ENCODE measurements at regions not wholly inside any gene's neighbourhood (a gene's known extent, or its start where the extent isn't known, plus 50 kb on each side); places are given as distances from the start of the nearest gene placed in this dataset.

DNA sequence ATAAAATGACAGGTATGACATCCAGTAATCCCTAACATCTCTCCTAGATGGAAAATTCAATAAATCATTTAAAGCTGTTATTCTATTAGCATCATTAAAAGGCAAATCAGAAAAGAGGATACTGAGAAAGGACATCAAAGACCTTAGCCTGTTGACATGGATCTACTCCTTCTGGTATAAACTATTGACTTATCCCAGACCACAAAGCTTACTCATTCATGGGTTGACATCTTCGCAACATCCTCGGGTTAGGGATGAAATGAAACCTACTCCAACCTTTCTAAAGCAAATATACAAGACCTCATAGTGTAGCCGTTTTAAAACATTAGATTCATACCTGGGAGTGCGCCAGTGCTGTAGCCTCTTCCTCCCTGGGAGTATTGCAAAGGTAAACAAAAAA is 191.5 kb upstream of the BTG1 start:
- DNase-seq (ENCODE audit: insufficient read length) (no peak), FAIRE-seq (no peak)
- TF ChIP-seq POLR2AphosphoS5 (IDR thresholded peaks at IDR 0.05; ENCODE audit: low read depth, low read length) (no peak), TAF1 (IDR thresholded peaks at IDR 0.05; ENCODE audit: borderline replicate concordance, low read depth, low read length) (no peak), POLR2A (IDR thresholded peaks at IDR 0.05; ENCODE audit: low read depth, low read length) (no peak)

GRCh38 chr12:92336641-92337040 is 191.0 kb upstream of the BTG1 start:
- DNase-seq (ENCODE audit: insufficient read length) = no peak
- no peak for FAIRE-seq
- TF ChIP-seq TAF1 (IDR thresholded peaks at IDR 0.05; ENCODE audit: borderline replicate concordance, low read depth, low read length) (no peak), POLR2AphosphoS5 (IDR thresholded peaks at IDR 0.05; ENCODE audit: low read depth, low read length) (no peak), POLR2A (IDR thresholded peaks at IDR 0.05; ENCODE audit: low read depth, low read length) (no peak)

- DNase-seq (ENCODE audit: insufficient read length) = no peak
- TF ChIP-seq POLR2AphosphoS5 (IDR thresholded peaks at IDR 0.05; ENCODE audit: low read depth, low read length) (no peak), POLR2A (IDR thresholded peaks at IDR 0.05; ENCODE audit: low read depth, low read length) (no peak), TAF1 (IDR thresholded peaks at IDR 0.05; ENCODE audit: borderline replicate concordance, low read depth, low read length) (no peak)
- FAIRE-seq = no peak
These were observed 190.2 kb upstream of the BTG1 start for GRCh38 chr12:92335831-92336230.

DNA sequence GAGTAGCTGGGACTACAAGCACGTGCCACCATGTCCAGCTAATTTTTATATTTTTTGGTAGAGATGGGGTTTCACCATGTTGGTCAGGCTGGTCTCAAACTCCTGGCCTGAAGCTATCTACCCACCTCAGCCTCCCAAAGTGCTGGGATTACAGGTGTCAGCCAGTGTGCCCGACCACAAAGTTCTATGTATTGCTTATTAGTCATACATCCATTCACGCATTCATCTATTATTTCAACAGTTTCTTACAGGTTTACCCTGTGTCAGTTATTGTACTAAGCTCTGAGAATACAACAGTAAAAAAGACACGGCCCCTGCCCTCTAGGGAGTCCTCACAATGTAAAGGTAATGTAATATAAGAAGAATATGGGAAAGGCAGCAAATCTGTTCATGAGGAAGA is 188.9 kb upstream of the BTG1 start:
- no peak for FAIRE-seq
- no peak for TF ChIP-seq TAF1 (IDR thresholded peaks at IDR 0.05; ENCODE audit: borderline replicate concordance, low read depth, low read length)
- no peak for TF ChIP-seq POLR2AphosphoS5 (IDR thresholded peaks at IDR 0.05; ENCODE audit: low read depth, low read length)
- TF ChIP-seq POLR2A (IDR thresholded peaks at IDR 0.05; ENCODE audit: low read depth, low read length) = no peak
- DNase-seq (ENCODE audit: insufficient read length) = no peak

- DNase-seq (ENCODE audit: insufficient read length) (no peak), FAIRE-seq (no peak)
- no peak for TF ChIP-seq POLR2AphosphoS5 (IDR thresholded peaks at IDR 0.05; ENCODE audit: low read depth, low read length)
- no peak for TF ChIP-seq POLR2A (IDR thresholded peaks at IDR 0.05; ENCODE audit: low read depth, low read length)
- no peak for TF ChIP-seq TAF1 (IDR thresholded peaks at IDR 0.05; ENCODE audit: borderline replicate concordance, low read depth, low read length)
These were observed 186.9 kb upstream of the BTG1 start for GRCh38 chr12:92332552-92332951.

DNA sequence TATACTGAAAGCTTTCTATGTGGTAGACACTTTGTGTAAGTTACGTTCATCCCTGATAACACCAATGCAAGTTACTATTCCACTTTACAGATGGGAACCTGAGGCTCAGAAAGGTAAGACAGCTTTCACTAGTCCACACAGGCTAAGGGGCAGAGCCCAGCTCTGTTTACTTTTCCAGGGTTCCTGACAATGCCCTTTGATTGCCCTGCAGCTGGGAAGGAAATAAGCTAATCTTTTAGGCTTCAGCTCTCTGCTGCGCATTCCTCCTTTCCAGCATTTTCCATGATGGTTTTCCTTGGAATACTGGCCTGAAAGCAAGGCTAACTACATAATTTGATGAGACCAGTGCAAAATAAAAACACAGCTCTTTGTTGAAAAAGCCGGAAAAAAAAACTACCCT is 185.7 kb upstream of the BTG1 start:
- DNase-seq (ENCODE audit: insufficient read length) (no peak), FAIRE-seq (no peak)
- no peak for TF ChIP-seq POLR2A (IDR thresholded peaks at IDR 0.05; ENCODE audit: low read depth, low read length)
- no peak for TF ChIP-seq TAF1 (IDR thresholded peaks at IDR 0.05; ENCODE audit: borderline replicate concordance, low read depth, low read length)
- TF ChIP-seq POLR2AphosphoS5 (IDR thresholded peaks at IDR 0.05; ENCODE audit: low read depth, low read length) = no peak

DNA sequence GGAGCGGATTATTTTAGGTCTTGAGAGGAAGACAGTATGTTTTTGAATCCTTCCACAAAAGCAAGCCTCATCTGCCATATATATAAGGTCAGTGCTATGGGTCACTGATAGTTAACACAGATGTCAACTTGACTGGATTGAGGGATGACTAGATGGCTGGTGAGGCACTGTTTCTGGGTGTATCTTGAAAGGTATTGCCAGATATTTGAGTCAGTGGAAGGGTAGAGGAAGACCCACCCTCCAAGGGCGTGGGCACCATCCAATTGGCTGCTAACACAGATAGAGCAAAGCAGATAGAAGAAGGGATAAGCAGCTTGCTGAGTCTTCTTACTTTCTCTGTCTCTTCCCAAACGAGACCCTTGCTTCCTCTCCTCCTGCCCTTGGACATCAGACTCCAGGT is 185.0 kb upstream of the BTG1 start:
- DNase-seq (ENCODE audit: insufficient read length) (no peak), FAIRE-seq (no peak)
- TF ChIP-seq POLR2A (IDR thresholded peaks at IDR 0.05; ENCODE audit: low read depth, low read length) (no peak), POLR2AphosphoS5 (IDR thresholded peaks at IDR 0.05; ENCODE audit: low read depth, low read length) (no peak), TAF1 (IDR thresholded peaks at IDR 0.05; ENCODE audit: borderline replicate concordance, low read depth, low read length) (no peak)

DNA sequence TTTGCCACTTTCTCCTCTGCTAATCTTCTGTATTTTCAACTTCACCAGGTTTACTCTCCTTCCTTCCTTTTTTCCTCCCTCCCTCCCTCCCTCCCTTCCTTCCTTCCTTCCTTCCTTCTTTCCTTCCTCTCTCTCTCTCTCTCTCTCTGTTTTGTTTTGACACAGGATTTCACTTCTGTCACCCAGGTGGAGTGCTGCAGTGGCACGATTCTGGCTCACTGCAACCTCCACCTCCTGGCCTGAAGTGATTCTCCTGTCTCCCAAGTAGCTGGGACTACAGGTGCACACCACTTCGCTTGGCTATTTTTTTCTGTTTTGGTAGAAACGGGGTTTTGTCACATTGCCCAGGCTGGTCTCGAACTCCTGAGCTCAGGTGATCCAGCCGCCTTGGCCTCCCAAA is 181.2 kb upstream of the BTG1 start:
- DNase-seq (ENCODE audit: insufficient read length) = no peak
- TF ChIP-seq TAF1 (IDR thresholded peaks at IDR 0.05; ENCODE audit: borderline replicate concordance, low read depth, low read length) (no peak), POLR2AphosphoS5 (IDR thresholded peaks at IDR 0.05; ENCODE audit: low read depth, low read length) (no peak), POLR2A (IDR thresholded peaks at IDR 0.05; ENCODE audit: low read depth, low read length) (no peak)
- no peak for FAIRE-seq

- DNase-seq (ENCODE audit: insufficient read length) (no peak), FAIRE-seq (peak; percentile 53)
These were observed 179.3 kb upstream of the BTG1 start for GRCh38 chr12:92324849-92325500.

DNA sequence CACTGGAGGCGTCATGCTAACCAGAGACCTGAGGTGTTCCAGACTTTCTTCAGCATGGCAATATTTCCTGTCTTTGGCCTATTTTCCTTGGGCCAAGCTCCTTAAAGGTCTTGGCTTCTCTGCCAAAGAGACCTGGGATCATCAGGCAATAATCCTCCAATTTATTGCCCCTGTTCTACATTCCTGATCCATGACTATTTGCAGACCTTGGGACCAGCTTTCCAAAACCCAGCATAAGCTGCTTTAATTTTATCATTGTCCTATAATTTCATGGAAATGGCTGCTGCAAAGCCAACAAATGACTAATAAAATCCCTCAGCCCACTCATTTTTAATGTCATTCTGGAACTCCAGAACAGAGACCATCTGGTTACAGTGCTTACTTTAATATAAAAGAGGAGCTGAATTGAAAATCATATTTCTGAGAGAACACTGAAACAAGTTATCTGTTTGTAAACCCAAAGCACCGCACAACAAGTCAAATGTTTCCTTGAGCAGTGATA is 166.9 kb upstream of the BTG1 start:
- no peak for DNase-seq (ENCODE audit: insufficient read length)
- TF ChIP-seq POLR2A (IDR thresholded peaks at IDR 0.05; ENCODE audit: low read depth, low read length) = no peak
- no peak for TF ChIP-seq POLR2AphosphoS5 (IDR thresholded peaks at IDR 0.05; ENCODE audit: low read depth, low read length)
- no peak for FAIRE-seq

More at GRCh38 chr12:92324849-92325500, 179.3 kb upstream of the BTG1 start:
- TF ChIP-seq POLR2A (IDR thresholded peaks at IDR 0.05; ENCODE audit: low read depth, low read length) = no peak
- TF ChIP-seq TAF1 (IDR thresholded peaks at IDR 0.05; ENCODE audit: borderline replicate concordance, low read depth, low read length) = no peak
- TF ChIP-seq POLR2AphosphoS5 (IDR thresholded peaks at IDR 0.05; ENCODE audit: low read depth, low read length) = no peak

DNA sequence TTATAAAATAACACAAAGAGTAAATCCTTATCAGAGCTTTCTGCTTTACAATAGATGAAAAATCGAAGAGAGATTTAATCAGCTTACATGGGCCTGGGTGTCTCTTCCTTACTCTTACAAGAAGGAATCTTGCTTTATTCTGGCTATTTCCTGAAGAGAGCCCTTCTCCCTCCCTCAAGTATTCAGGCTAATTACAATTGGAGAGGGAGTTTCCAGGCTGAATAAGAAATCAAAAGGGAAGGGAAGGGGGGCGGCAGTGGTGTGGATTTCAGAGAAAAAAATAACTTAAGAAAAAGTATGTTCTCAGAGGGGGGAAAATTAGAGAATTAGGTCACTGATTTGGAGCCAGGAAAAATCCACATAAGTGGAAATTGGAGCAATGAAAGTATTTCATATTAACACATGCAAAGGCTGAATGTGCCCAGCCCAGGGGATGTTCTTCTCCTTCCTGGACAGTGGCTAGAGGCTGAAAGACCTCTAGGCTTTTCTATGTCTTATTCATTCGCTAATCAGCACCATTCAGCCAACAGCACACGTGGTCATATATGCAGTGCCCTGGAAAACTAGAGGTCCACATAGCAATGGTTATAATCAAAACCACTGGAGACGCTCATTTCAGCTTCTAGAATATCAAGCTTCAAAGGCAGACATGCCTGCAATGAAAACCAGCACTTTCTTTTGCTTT is 158.9 kb upstream of the BTG1 start:
- DNase-seq (ENCODE audit: insufficient read length) = no peak
- TF ChIP-seq TAF1 (IDR thresholded peaks at IDR 0.05; ENCODE audit: borderline replicate concordance, low read depth, low read length) = no peak
- FAIRE-seq = peak; percentile 17
